GM19240 (cell line): ENCODE measurements at regions not wholly inside any gene's neighbourhood (a gene's known extent, or its start where the extent isn't known, plus 50 kb on each side); places are given as distances from the start of the nearest gene placed in this dataset.

Experiments used
- DNase-seq: peaks from one replicate; pipeline ENCODE4 v3.0.0; 2011; ENCODE audit warnings: low spot score; ENCODE audit not compliant: insufficient read length

GRCh38 chr11:127445476-127445875, 444.9 kb upstream of the KIRREL3 start:
- DNase-seq = no peak

DNA sequence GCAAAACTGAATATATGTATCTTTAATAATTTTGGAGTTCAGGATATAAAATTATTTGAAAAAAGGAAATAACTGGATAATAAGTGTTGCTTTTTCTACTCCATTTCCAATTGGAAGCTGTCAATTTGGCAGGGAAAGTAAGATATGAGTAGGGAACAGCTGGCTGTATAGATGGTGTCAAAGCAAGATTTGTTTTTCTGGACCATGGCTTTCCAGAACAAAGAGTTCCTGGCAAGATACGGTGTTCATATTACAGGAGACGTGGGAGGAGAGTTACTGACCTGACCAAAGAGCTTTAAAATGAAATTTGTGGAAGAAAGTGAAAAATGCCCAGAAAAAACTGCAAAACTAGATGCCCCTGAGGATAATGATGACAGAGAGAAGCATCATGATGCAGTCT, 442.7 kb upstream of the KIRREL3 start:
- DNase-seq = no peak

DNA sequence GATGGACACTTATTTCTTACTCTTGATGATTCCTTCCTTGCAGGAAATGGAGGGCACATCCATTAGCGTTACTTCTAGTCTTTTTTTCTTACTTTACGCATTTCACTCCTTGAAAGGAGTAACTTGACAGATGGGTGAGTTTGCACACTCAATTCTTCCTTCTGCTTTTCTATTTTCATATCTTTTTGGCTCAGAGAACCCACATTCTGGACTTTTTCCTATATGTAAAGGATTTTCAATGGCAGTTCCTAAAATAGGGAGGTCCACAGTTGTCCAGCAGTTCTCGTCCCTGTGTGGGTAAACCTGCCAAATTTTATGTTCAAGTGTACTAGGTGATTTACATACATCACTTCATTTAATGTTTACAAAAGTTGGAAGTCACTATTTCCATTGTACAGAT, 440.0 kb upstream of the KIRREL3 start:
- DNase-seq = no peak

DNA sequence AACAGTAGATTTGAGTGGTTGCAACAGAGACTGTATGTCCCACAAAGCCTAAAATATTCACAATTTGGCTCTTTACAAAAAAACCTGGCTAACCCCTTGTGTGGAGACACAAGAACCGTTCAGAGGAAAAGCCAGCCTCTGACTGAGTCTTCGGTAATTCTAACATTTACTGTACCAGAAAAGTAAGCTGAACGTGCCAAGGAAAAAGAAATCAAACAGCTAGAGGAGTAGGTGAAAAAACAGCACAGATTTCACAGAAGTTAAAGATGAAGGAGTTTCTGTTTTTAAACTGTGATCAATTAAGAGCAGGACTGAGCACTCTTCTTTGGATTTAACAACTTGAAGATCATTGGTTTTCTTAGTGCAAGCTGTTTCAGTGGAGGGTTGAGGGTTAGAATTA, 424.7 kb upstream of the KIRREL3 start:
- DNase-seq = no peak

DNA sequence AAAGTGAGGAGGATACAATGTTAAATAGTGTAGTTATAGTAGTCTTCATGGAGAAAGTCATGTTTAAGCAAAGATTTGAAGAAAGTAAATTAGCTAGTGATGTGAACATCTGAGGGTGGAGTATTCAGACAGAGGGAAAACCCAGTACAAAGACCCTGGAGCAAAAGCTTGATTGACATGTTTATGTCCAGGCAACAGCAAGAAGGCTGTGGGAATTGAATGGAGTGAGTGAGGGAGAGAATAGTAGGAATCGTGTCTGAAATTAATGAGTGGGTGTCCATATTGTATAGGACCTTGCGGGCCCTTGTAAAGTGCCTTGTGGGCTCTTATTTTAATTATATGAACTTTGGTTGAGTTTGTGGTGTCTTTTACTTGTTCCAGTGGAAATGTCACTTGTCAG, 424.1 kb upstream of the KIRREL3 start:
- no peak for DNase-seq

DNA sequence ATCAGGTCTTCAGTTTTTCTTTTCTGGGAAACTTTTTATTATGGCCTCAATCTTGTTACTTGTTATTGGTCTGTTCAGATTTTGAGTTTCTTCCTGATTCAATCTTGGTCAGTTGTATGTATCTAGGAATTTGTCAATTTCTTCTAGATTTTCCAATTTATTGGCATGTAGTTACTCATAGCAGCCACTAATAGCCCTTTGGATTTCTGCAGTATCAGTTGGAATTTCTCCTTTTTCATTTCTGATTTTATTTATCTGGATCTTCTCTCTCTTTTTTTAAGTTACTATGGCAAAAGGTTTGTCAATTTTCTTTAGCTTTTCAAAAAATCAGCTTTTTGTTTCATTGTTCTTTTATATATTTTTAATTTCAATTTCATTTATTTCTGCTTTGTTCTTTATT, 419.6 kb upstream of the KIRREL3 start:
- DNase-seq = no peak

- no peak for DNase-seq
Observed at GRCh38 chr11:127412722-127413380, 412.3 kb upstream of the KIRREL3 start.

GRCh38 chr11:127412234-127412633, 411.7 kb upstream of the KIRREL3 start:
- DNase-seq = no peak

GRCh38 chr11:127411283-127411682, 410.7 kb upstream of the KIRREL3 start:
- DNase-seq = no peak

DNA sequence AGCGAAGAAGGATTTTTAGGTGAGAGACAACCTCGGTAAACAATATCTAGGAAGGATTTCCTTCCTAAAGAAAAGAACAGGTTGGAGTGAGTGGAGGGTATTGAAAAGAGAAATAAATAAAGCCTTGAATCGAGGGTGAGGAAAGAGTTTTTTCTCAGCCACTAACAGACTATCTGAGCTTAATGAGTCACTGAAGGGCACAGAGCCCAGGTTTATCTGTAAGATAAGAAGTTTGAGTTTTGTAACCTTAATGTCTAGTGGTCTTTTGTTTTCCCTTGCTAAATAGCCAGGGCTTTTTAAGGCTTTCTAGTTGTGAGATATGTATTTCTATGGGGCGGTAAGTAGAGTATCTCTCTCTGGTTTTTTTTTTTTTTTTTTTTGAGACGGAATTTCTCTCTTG, 394.5 kb upstream of the KIRREL3 start:
- DNase-seq = no peak

GRCh38 chr11:127393460-127393997, 393.0 kb upstream of the KIRREL3 start:
- DNase-seq = no peak

DNA sequence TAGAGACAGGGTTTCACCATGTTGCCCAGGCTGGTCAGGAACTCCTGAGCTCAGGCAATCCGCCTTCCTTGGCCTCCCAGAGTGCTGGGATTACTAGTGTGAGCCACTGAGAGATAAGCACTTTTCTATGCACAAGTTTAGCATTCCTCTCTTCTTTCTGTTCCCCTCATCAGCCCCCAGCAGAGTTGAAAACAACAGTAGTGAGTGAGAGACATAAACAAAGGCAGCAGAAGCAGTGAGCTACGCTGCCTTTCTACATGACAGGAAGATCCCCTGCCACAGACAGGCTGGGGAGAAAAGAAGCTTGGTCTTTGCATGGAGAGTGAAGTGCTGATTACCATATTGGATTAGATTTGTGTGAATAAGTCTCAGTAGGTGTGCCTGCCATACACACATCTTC, 392.0 kb upstream of the KIRREL3 start:
- no peak for DNase-seq

GRCh38 chr11:127390465-127390864, 389.9 kb upstream of the KIRREL3 start:
- DNase-seq = no peak

- DNase-seq = no peak
Observed at GRCh38 chr11:127385071-127385470, 384.5 kb upstream of the KIRREL3 start.

DNA sequence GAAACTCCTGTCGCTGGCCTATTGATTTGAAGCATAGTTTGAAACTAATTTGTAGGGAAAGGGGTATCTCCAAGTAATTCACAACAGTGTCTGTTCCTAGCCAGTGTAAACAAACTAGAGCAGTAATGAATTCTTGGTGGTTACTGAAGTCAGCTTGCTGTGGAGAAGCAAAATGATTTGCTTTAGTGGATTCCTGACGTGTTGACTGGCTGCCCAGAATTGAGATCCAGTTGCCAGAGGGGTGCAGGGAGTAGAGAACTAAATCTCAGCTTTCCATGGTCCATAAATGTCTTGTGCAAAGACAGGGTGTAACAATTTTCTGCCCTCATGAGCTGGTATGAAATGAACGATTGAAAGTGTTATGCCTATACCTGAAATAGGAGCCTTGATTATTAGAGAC, 382.5 kb upstream of the KIRREL3 start:
- no peak for DNase-seq

DNA sequence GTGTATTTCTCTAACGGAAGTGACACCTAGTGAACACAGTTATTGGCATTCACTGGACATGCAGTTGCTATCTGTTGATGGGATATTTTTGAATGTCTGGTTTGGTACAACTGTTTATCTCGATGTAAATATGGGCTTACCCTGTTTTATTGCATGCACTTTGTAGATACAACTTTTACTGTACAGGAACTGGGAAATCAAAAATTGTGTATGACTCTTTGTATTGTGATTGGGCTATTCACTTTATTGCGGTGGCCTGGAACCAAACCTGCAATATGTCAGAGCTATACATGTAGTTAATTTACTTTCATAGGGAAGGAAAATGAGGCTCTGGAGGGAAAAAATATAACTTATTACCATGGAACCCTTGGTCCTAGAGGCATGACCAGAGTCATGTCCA, 380.7 kb upstream of the KIRREL3 start:
- no peak for DNase-seq

- DNase-seq = no peak
Observed at GRCh38 chr11:127379686-127380085, 379.1 kb upstream of the KIRREL3 start.

DNA sequence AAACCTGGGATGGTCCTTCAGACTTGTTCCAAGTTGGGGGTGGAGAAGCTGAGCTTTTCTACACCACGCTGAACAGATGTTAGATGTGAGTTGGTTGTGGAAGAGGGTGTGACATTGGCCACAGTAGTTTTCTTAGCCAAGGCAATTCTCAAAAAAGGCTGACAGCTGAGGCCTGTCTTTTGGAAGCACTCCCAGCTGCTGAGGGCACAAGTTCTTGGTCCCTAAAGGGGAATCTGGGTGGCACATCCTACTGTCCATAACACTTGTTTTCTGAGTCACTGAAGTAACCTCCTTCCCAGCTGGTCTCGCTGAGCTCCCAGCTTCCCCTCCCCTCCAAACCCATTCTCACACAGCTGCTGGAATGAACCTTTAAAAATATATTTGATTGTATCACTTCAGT, 375.7 kb upstream of the KIRREL3 start:
- no peak for DNase-seq

GRCh38 chr11:127369356-127369755, 368.8 kb upstream of the KIRREL3 start:
- no peak for DNase-seq

GRCh38 chr11:127362754-127363308, 362.3 kb upstream of the KIRREL3 start:
- DNase-seq = no peak

DNA sequence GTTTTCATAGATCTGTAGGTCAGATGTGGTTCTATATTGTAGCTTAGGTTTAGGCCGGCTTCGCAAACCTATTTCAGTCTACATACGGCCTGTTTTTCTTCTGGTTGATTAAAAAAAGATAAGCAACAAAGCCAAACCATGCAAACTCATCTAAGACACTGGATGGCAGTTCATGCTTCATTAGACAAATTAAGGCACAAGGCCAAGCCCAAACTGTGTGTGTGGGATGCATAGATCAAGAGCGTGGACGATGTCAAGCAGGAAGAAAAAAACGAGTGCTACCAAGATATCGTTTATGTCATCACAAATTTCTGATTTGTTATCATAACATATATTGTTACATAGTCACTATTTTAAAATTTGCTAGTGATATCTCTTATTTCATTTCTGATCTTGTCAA, 357.6 kb upstream of the KIRREL3 start:
- DNase-seq = no peak

DNA sequence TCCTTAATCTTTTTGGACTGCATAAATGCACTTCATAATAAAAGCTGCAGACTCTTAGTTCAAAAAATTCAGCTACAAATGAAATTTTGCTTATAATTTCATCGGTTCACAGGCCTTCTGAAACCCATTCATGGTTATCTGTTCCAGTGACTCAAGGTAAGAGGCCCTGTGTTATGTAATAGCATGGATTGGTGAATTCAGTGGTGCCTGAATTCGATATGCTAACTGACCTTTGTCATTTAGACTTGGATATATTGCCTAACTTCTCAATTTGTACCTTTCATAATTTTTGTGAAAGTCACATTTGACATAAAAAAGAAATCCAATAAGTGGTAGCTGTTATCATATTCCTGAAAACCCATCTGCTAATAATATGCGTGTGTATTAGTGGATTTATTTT, 349.9 kb upstream of the KIRREL3 start:
- no peak for DNase-seq

- peak; percentile 14 for DNase-seq
Observed at GRCh38 chr11:127345819-127346459, 345.4 kb upstream of the KIRREL3 start.
